ENCODE measurements at regions not wholly inside any gene's neighbourhood (a gene's known extent, or its start where the extent isn't known, plus 50 kb on each side); places are given as distances from the start of the nearest gene placed in this dataset.

- TF ChIP-seq RFX5 (IDR thresholded peaks at IDR 0.05; ENCODE audit: low read depth, low read length) (no peak), ATF6 (CRISPR knock-in tag; IDR thresholded peaks at IDR 0.05) (no peak), ZBTB1 (CRISPR knock-in tag; IDR thresholded peaks at IDR 0.05; ENCODE audit: borderline replicate concordance, low read depth) (no peak), NFE2L1 (tag; IDR thresholded peaks at IDR 0.05; ENCODE audit: borderline replicate concordance, low read depth) (no peak)
These were observed 53.5 kb upstream of the PRELP start for GRCh38 chr1:203422116-203422515.
